Left renal pelvis (tissue), 4 donors: ENCODE measurements at regions not wholly inside any gene's neighbourhood (a gene's known extent, or its start where the extent isn't known, plus 50 kb on each side); places are given as distances from the start of the nearest gene placed in this dataset.
"Not testable (repeated sequence)": the region's sequence is repeated elsewhere in the genome, so short reads cannot be mapped to it uniquely, and the experiment has no call there.

ENCODE experiments used
- DNase-seq, 4 donors: peaks; one replicate each; pipeline ENCODE4 v3.0.0-alpha.2; 2013; ENCODE audit warnings: low read depth in 4 of 4, low spot score in 3 of 4

GRCh38 chr3:146796078-146796477 lies 190.9 kb upstream of the PLSCR5 start:
- no peak for DNase-seq

DNA sequence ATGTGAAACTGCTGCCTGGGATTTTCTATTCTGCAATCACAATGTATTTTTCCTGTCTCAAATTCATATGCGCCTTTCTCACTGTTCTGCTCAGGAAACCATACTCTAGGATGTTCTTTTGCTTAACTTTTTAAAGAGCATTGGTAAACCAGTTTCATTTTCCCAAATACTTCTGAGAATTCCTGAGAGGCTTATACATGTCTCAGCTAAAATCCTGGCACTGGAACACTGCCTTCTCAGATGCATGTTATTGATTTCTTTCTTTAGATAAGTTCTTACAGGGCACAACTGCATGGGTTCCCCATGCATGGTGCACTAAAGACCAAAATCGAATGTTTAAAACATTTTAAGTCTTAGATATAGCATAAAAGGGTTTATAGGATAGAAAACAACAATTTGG lies 178.3 kb upstream of the PLSCR5 start:
- no peak for DNase-seq

- no peak for DNase-seq
Observed at GRCh38 chr3:146781606-146782005, 176.5 kb upstream of the PLSCR5 start.

DNA sequence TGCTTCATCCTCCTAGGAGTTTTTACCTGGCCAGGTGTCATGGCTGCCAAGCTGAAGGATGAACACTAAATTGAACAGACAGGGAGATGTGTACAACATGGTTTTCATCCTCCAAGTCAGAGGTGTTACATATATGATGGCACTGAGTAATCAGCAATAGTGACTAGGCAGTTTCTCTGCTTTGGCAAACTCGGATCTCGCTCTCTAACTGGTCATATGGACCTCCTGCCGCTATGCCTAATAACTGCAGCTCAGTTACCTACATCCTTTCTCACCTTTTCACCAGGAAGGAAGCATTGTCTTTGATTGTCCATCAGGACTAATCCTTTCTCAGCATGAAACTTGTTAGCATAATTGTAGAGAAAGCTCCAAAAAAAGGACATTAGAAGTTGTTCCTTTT lies 175.9 kb upstream of the PLSCR5 start:
- DNase-seq: no peak

DNA sequence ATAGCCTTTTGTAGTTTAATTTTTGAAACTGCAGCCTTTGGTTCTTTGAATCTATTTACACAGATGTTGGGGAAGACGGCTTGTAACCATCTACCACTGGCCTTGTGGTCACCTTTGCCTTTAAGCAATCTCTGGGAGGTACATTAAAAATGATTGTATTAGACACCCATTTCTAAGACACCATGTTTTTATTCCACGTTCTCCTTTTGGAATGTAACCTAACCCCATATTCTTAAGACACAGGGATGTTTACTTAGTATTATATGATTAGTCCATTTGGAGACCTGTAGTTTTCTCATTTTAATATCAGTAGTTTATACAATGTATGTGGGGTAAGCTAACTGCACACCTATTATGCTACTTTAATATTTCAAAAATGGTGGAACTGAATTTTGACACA lies 175.1 kb upstream of the PLSCR5 start:
- DNase-seq: no peak

DNA sequence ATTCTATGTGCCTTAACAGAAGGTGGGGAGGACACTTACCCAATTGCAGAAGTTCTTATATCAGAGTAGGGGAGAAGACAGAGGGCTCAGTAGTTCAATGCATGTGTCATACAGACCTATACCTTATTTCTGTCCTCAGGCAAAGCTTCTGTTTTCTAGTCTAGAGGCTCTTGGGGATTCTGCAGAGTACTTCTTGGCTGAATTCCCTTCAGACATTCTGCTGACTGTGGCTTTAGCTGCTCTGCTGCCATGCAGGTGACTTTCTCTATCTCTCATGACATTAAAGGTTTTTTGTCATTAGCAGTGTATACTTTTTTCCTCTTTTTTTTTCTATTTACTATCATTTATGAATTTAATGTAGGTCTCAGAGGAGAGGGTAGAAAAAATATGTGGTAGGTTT lies 172.8 kb upstream of the PLSCR5 start:
- no peak for DNase-seq

- DNase-seq: no peak
Observed at GRCh38 chr3:146772211-146772743, 167.1 kb upstream of the PLSCR5 start.

GRCh38 chr3:146770881-146771280 lies 165.7 kb upstream of the PLSCR5 start:
- no peak for DNase-seq

GRCh38 chr3:146770301-146770700 lies 165.2 kb upstream of the PLSCR5 start:
- DNase-seq: no peak

- DNase-seq: no peak
Observed at GRCh38 chr3:146757759-146758158, 152.6 kb upstream of the PLSCR5 start.

DNA sequence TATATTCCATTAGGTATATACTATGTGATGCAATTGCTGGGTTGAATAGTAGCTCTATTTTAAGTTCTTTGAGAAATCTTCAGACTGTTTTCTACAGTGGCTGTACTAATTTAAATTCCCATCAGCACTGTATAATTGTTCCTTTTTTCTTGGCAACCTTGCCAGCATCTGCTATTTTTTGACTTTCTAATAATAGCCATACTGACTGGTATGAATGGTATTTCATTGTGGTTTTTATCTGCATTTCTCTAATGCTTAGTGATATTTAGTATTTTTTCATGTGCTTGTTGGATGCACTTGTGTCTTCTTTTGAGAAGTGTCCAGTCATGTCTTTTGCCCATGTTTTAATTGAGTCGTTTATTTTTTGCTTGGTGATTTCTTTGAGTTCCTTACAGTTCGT lies 145.1 kb upstream of the PLSCR5 start:
- no peak for DNase-seq

GRCh38 chr3:146747928-146748327 lies 142.8 kb upstream of the PLSCR5 start:
- DNase-seq: no peak

GRCh38 chr3:146747051-146747450 lies 141.9 kb upstream of the PLSCR5 start:
- no peak for DNase-seq

GRCh38 chr3:146746190-146746589 lies 141.0 kb upstream of the PLSCR5 start:
- no peak for DNase-seq

GRCh38 chr3:146739203-146739671 lies 134.1 kb upstream of the PLSCR5 start:
- DNase-seq: no peak

DNA sequence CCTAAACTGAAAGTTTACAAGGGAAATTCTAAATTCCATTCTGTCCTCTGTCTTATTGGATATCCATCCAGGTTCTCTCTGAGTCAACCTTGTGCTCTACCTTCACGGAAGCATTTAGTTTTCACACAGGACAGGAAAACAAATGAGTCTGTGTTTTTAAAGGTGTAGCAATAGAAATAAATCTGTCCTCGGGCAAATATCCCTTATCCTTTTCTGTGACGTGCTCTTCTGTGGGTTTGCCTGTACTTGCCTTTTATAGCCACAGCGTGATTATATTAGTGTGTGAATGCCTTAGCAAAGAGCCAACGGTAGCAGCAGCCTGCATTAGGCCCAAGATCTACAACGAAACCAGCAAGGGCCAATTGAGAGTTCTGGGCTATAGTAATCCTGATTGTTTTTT lies 127.2 kb upstream of the PLSCR5 start:
- no peak for DNase-seq

GRCh38 chr3:146715170-146715569 lies 110.0 kb upstream of the PLSCR5 start:
- no peak for DNase-seq

- no peak for DNase-seq
Observed at GRCh38 chr3:146712806-146713205, 107.7 kb upstream of the PLSCR5 start.

DNA sequence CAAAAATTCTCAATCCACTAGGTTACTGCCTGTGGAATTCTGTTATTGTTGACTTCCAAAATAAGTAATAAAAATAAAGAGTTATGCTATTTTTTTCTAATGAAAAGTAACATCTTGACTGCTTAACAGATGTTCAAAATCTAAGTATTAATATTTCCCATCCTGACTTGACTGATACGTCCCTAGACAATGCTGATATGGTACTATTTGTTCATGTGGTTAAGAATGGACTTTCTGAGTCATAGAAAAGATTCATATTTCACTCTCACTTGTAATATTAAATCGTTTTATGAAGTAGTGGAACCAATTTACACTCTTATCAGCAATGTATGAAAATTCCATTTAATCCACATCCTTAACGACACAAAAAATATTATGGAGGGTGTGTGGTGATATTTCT lies 104.8 kb upstream of the PLSCR5 start:
- no peak for DNase-seq

GRCh38 chr3:146705225-146705624 lies 100.1 kb upstream of the PLSCR5 start:
- DNase-seq: no peak

DNA sequence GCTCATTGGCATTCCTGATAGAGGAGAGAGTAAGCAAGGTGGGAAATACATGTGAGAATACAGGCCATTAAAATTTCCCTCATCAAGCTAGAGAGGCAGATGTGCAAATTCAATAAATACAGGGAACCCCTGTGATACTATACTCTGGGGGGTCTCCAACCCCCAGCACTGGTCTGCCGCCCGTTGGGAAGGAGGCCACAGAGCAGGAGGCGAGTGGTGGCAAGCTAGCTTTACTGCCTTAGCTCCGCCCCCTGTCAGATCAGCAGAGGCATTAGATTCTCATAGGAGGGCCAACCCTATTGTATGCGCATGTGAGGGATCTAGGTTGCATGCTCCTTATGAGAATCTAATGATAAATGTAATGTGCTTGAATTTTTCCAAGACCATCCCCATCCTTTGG lies 97.1 kb upstream of the PLSCR5 start:
- no peak for DNase-seq

DNA sequence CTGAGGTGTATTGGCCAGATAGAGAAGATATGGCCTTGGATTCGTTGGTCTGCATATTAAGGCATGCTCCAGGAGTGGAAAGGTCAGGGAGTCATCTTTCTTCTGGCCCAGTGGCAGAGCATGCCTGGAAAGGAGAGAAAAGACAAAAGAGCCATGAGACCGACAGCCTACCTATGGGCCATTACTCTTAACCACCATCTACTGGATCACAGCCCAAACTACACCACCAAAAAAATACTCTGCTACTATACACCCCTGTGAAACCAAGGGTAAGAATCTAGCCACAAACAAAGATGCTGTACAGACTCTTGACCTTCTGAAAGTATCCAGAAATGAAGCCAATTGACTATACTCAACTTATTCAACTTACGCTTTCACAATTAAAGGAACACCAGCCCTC lies 96.1 kb upstream of the PLSCR5 start:
- no peak for DNase-seq

DNA sequence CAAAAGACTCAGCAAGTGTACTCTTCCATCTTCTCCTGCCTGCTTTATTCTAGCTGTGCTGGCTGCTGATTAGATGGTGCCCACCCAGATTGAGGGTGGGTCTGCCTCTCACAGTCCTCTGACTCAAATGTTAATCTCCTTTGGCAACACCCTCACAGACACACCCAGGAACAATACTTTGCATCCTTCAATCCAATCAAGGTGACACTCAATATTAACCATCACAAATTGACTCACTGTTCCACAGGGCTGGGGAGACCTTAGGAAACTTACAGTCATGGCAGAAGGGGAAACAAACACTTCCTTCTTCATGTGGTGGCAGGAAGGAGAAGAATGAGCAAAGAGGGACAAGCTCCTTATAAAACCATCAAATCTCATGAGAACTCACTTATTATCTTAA lies 94.9 kb upstream of the PLSCR5 start:
- DNase-seq: not testable (repeated sequence)
